SK-N-SH (cell line): ENCODE measurements at regions not wholly inside any gene's neighbourhood (a gene's known extent, or its start where the extent isn't known, plus 50 kb on each side); places are given as distances from the start of the nearest gene placed in this dataset.

Experiments
- CTCF ChIA-PET: fragments of 300-600, 350-600 bp; formaldehyde crosslinking; extraction: SDS; loops from one replicate; lab custom pipeline; 2021; lab: Yijun Ruan, JAX
- POLR2A ChIA-PET: fragments of 350-600 bp; sonication (Branson Sonifier 250); formaldehyde crosslinking; extraction: SDS; loops from one replicate; lab custom pipeline; 2020; ENCODE audit warnings: antibody characterized with exemption, inconsistent platforms; lab: Yijun Ruan, JAX
- DNase-seq: peaks from one replicate; pipeline ENCODE4 v3.0.0; 2012
- H2AFZ ChIP-seq: fragments of 200-600 bp; sonication (generic); 2 replicates; pipeline ENCODE4 v1.8.1; 2016; ENCODE audit warnings: antibody characterized with exemption, mild to moderate bottlenecking, low read depth
- H3F3A ChIP-seq: fragments of 200-600 bp; sonication (generic); replicated peaks from 2 replicates; pipeline ENCODE3; 2016; ENCODE audit warnings: antibody characterized with exemption, mild to moderate bottlenecking; ENCODE audit not compliant: insufficient read depth
- H3K27ac ChIP-seq, 2 experiments: fragments of 200-500 bp in 1 of 2; fragments of 200-600 bp in 1 of 2; sonication (Bioruptor generic) in 1 of 2; sonication (generic), shearing (Covaris generic) in 1 of 2; 2 replicates each; pipeline versions ENCODE4 v1.5.1 to v1.6.1; 2014 to 2016; ENCODE audit warnings: low read depth in 2 of 2, inconsistent platforms in 1 of 2, low read length in 1 of 2, mild to moderate bottlenecking in 1 of 2, mixed read lengths in 1 of 2
- H3K27me3 ChIP-seq: fragments of 200-600 bp; sonication (generic), shearing (Covaris generic); 2 replicates; pipeline ENCODE4 v1.6.1; 2016; ENCODE audit warnings: mixed run types; ENCODE audit not compliant: insufficient read depth
- H3K36me3 ChIP-seq, 2 experiments: fragments of 200-500 bp in 1 of 2; fragments of 200-600 bp in 1 of 2; sonication (Bioruptor generic) in 1 of 2; sonication (generic) in 1 of 2; replicated peaks in 1 of 2; 2 replicates each; pipeline versions ENCODE3 to v1.5.1; 2014 to 2016; ENCODE audit warnings: low read length in 1 of 2, mild to moderate bottlenecking in 1 of 2; ENCODE audit not compliant: insufficient read depth in 2 of 2, control insufficient read depth in 1 of 2
- H3K4me1 ChIP-seq, 2 experiments: fragments of 200-500 bp in 1 of 2; fragments of 200-600 bp in 1 of 2; sonication (Bioruptor generic) in 1 of 2; sonication (generic), shearing (Covaris generic) in 1 of 2; 2 replicates each; pipeline versions ENCODE4 v1.5.1 to v1.6.1; 2014 to 2016; ENCODE audit warnings: low read depth in 1 of 2, low read length in 1 of 2, mixed run types in 1 of 2; ENCODE audit not compliant: insufficient read depth in 2 of 2, control insufficient read depth in 1 of 2
- H3K4me2 ChIP-seq: fragments of 200-600 bp; sonication (generic), shearing (Covaris generic); 2 replicates; pipeline ENCODE4 v1.6.1; 2017; ENCODE audit warnings: mixed run types
- H3K4me3 ChIP-seq, 2 experiments: fragments of 200-500 bp in 1 of 2; fragments of 200-600 bp in 1 of 2; sonication (Bioruptor generic) in 1 of 2; sonication (generic), shearing (Covaris generic) in 1 of 2; 2 replicates each; pipeline versions ENCODE4 v1.5.1 to v1.8.1; 2014 to 2016; ENCODE audit warnings: low read depth in 2 of 2, inconsistent platforms in 1 of 2, low read length in 1 of 2, mild to moderate bottlenecking in 1 of 2, mixed read lengths in 1 of 2, moderate library complexity in 1 of 2
- H3K79me2 ChIP-seq: fragments of 200-600 bp; sonication (generic); 2 replicates; pipeline ENCODE4 v1.8.1; 2017; ENCODE audit warnings: mild to moderate bottlenecking; ENCODE audit not compliant: insufficient read depth
- H3K9ac ChIP-seq: fragments of 200-600 bp; sonication (generic); 2 replicates; pipeline ENCODE4 v1.6.1; 2017; ENCODE audit warnings: mixed run types
- H3K9me2 ChIP-seq: fragments of 200-600 bp; sonication (generic); 2 replicates; pipeline ENCODE4 v1.6.1; 2017; ENCODE audit warnings: mixed run types
- H3K9me3 ChIP-seq: fragments of 200-600 bp; sonication (generic); 2 replicates; pipeline ENCODE4 v1.6.1; 2017; ENCODE audit warnings: mixed run types, mild to moderate bottlenecking, moderate library complexity
- H4K20me1 ChIP-seq: fragments of 200-600 bp; sonication (generic); 2 replicates; pipeline ENCODE4 v1.6.1; 2017; ENCODE audit warnings: mild to moderate bottlenecking, mixed run types; ENCODE audit not compliant: insufficient read depth
- CHD2 ChIP-seq: fragments of 150-350 bp; IDR thresholded peaks from 2 replicates; pipeline ENCODE4 v1.6.1; 2018; ENCODE audit warnings: low read length; ENCODE audit not compliant: partially characterized antibody
- FOSL2 ChIP-seq: IDR thresholded peaks from 2 replicates; pipeline ENCODE4 v1.4.0; 2012; ENCODE audit warnings: low read depth, mild to moderate bottlenecking, moderate library complexity, borderline replicate concordance
- FOXJ3 ChIP-seq: sonication (generic); formaldehyde crosslinking; IDR thresholded peaks from 2 replicates; pipeline ENCODE4 v1.5.1; 2020; ENCODE audit warnings: mild to moderate bottlenecking, missing genetic modification reagents
- GATA2 ChIP-seq: sonication (generic); formaldehyde crosslinking; IDR thresholded peaks from 2 replicates; pipeline ENCODE4 v1.5.0; 2020; ENCODE audit warnings: mild to moderate bottlenecking, missing genetic modification reagents
- NRF1 ChIP-seq: IDR thresholded peaks from 2 replicates; pipeline ENCODE4 v1.6.1; 2012; ENCODE audit warnings: low read depth, mild to moderate bottlenecking, low read length
- POLR2AphosphoS5 ChIP-seq: IDR thresholded peaks from 2 replicates; pipeline ENCODE4 v1.6.1; 2012; ENCODE audit warnings: low read depth, low read length
- RCOR1 ChIP-seq: fragments of 150-350 bp; IDR thresholded peaks from 2 replicates; pipeline ENCODE4 v1.6.1; 2017; ENCODE audit warnings: antibody characterized with exemption, low read length
- RFX5 ChIP-seq: IDR thresholded peaks from 2 replicates; pipeline ENCODE4 v1.6.1; 2012; ENCODE audit warnings: mild to moderate bottlenecking, improper control_type of control experiment, low read length
- RXRA ChIP-seq: IDR thresholded peaks from 2 replicates; pipeline ENCODE4 v1.4.0; 2012; ENCODE audit warnings: low read depth, mild to moderate bottlenecking, borderline replicate concordance
- SIN3A ChIP-seq: IDR thresholded peaks from 2 replicates; pipeline ENCODE4 v1.6.1; 2012; ENCODE audit warnings: low read depth, mild to moderate bottlenecking, low read length, moderate library complexity, borderline replicate concordance
- SMC3 ChIP-seq: IDR thresholded peaks from 2 replicates; pipeline ENCODE4 v1.6.1; 2012; ENCODE audit warnings: low read depth, low read length, improper control_type of control experiment
- TAF1 ChIP-seq: IDR thresholded peaks from 2 replicates; pipeline ENCODE4 v1.6.1; 2012; ENCODE audit warnings: low read depth, mild to moderate bottlenecking, low read length, moderate library complexity, borderline replicate concordance
- TCF12 ChIP-seq: IDR thresholded peaks from 2 replicates; pipeline ENCODE4 v1.4.0; 2012
- TEAD4 ChIP-seq: IDR thresholded peaks from 2 replicates; pipeline ENCODE4 v1.4.0; 2012; ENCODE audit warnings: mild to moderate bottlenecking, borderline replicate concordance; ENCODE audit not compliant: insufficient read depth
- YY1 ChIP-seq: IDR thresholded peaks from 2 replicates; pipeline ENCODE4 v1.4.0; 2012; ENCODE audit warnings: low read depth, mild to moderate bottlenecking
- WGBS: methylation state at CpG from one replicate; pipeline ENCODE4 v1.1.6; 2017; ENCODE audit warnings: low lambda C conversion rate; 5-methylcytosine and 5-hydroxymethylcytosine counted together
- TF ChIP-seq, protein P1 (sequence below): fragments of 200-600 bp; sonication (generic); IDR thresholded peaks from 2 replicates; pipeline ENCODE4 v1.6.1; 2017; ENCODE audit warnings: antibody characterized with exemption, mild to moderate bottlenecking, moderate library complexity
- TF ChIP-seq, protein P2 (sequence below): IDR thresholded peaks from 2 replicates; pipeline ENCODE4 v1.4.0; 2012; ENCODE audit warnings: low read depth, borderline replicate concordance

DNA sequence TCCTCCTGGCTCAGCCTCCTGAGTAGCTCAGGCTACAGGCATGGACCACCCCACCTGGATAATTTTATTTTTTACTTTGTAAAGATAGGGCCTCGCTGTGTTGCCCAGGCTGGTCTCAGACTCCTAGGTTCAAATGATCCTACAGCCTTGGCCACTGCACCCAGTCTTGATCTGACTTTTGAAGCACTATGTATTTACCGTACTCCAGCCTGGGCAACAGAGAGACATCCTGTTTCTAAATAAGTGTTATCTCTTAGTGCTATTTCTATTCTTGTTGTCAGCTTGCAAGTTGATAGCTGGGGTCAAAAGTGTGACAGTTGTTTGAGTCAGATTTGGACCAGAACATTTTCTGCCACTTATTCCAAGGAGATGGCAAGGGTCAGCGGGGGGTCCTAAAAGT lies 486.4 kb downstream of the NPIPA7 start:
- H3K36me3 ChIP-seq = no peaks in the 10 kb centered on the region
- no peaks in the 10 kb centered on the region for H3K9me2 ChIP-seq
- no peaks in the 10 kb centered on the region for H3K27me3 ChIP-seq
- no peaks in the 10 kb centered on the region for H3K79me2 ChIP-seq
- no peak overlapping the region for H3K9ac ChIP-seq
- no peak for DNase-seq
- WGBS = 40% methylated on average over 3 of the region's 3 CpGs
- TF ChIP-seq GATA2 (CRISPR knock-in tag) = no peak
- TF ChIP-seq FOSL2 = no peak
- TF ChIP-seq CHD2 = no peak
- no peak for TF ChIP-seq TAF1
- no peak for TF ChIP-seq NRF1
- TF ChIP-seq, protein P1, sequence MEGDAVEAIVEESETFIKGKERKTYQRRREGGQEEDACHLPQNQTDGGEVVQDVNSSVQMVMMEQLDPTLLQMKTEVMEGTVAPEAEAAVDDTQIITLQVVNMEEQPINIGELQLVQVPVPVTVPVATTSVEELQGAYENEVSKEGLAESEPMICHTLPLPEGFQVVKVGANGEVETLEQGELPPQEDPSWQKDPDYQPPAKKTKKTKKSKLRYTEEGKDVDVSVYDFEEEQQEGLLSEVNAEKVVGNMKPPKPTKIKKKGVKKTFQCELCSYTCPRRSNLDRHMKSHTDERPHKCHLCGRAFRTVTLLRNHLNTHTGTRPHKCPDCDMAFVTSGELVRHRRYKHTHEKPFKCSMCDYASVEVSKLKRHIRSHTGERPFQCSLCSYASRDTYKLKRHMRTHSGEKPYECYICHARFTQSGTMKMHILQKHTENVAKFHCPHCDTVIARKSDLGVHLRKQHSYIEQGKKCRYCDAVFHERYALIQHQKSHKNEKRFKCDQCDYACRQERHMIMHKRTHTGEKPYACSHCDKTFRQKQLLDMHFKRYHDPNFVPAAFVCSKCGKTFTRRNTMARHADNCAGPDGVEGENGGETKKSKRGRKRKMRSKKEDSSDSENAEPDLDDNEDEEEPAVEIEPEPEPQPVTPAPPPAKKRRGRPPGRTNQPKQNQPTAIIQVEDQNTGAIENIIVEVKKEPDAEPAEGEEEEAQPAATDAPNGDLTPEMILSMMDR = no peak
- TF ChIP-seq SMC3 = no peak
- TF ChIP-seq, all 33 proteins: peak for 0
- H3K9me3 ChIP-seq = no peaks in the 10 kb centered on the region
- peaks cover 0 to 5% of the 10 kb centered on the region in 2 experiments; a peak in 1 of 4 replicates for H3K4me1 ChIP-seq
- ChIA-PET CTCF (no interaction called here), POLR2A (no interaction called here)
- H4K20me1 ChIP-seq = no peaks in the 10 kb centered on the region
- H3K27ac ChIP-seq = no peak overlapping the region
- H3F3A ChIP-seq = no peaks in the 10 kb centered on the region
- no peak overlapping the region for H3K4me2 ChIP-seq
- no peak overlapping the region for H2AFZ ChIP-seq
- H3K4me3 ChIP-seq = no peak overlapping the region

DNA sequence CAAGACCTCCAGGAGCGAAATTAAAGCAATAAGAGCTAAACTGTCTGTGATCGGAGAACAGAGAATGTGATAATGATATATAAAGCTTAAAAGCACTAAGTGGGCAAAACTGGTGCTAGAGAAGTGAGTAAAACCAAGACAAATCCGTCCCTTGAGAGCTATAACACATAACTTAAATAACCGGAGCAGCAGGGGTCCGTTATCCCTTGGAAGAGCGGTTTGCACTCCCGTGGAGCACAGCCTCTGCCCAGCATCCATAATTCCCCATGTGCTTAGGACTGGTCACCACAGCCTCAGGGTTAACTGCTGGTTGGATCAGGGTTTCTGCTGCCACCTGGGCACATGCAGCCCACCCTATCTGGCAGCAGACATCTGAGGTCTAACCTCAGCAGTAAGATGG lies 489.0 kb downstream of the NPIPA7 start:
- Histone ChIP-seq H3F3A (no peaks in the 10 kb centered on the region), H3K9ac (no peak overlapping the region), H4K20me1 (no peaks in the 10 kb centered on the region), H2AFZ (no peak overlapping the region), H3K27ac (no peak overlapping the region), H3K4me1 (peaks cover 0 to 2% of the 10 kb centered on the region in 2 experiments; a peak in 1 of 4 replicates), H3K9me2 (no peaks in the 10 kb centered on the region), H3K27me3 (no peaks in the 10 kb centered on the region), H3K79me2 (no peaks in the 10 kb centered on the region), H3K9me3 (no peaks in the 10 kb centered on the region), H3K36me3 (no peaks in the 10 kb centered on the region), H3K4me2 (no peak overlapping the region), H3K4me3 (no peak overlapping the region)
- WGBS = 49% methylated on average over 7 of the region's 7 CpGs
- TF ChIP-seq RFX5 (no peak), SMC3 (no peak), CHD2 (no peak), RCOR1 (no peak), TEAD4 (no peak), POLR2AphosphoS5 (no peak), FOXJ3 (CRISPR knock-in tag) (no peak), TCF12 (no peak), SIN3A (no peak), YY1 (no peak), RXRA (no peak)
- TF ChIP-seq, protein P2, sequence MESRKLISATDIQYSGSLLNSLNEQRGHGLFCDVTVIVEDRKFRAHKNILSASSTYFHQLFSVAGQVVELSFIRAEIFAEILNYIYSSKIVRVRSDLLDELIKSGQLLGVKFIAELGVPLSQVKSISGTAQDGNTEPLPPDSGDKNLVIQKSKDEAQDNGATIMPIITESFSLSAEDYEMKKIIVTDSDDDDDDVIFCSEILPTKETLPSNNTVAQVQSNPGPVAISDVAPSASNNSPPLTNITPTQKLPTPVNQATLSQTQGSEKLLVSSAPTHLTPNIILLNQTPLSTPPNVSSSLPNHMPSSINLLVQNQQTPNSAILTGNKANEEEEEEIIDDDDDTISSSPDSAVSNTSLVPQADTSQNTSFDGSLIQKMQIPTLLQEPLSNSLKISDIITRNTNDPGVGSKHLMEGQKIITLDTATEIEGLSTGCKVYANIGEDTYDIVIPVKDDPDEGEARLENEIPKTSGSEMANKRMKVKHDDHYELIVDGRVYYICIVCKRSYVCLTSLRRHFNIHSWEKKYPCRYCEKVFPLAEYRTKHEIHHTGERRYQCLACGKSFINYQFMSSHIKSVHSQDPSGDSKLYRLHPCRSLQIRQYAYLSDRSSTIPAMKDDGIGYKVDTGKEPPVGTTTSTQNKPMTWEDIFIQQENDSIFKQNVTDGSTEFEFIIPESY = no peak
- ChIA-PET CTCF (interaction anchor here (0.9 kb wide), 1 partner anchor 54 kb away, joined by 3 read pairs; no protein-coding TSS in a partner anchor), POLR2A (no interaction called here)
- no peak for DNase-seq
